K562 (cell line): ENCODE measurements at regions not wholly inside any gene's neighbourhood (a gene's known extent, or its start where the extent isn't known, plus 50 kb on each side); places are given as distances from the start of the nearest gene placed in this dataset.
A peak's percentile ranks its signal among the peaks of the same experiment; 100 is the strongest.

ENCODE experiments used
- ARID1B ChIP-seq: fragments of 450-650 bp; IDR thresholded peaks from 2 replicates; pipeline ENCODE4 v1.6.1; 2016; ENCODE audit warnings: antibody characterized with exemption, mild to moderate bottlenecking, inconsistent platforms
- ATF1 ChIP-seq, 2 experiments: fragments of 450-650 bp in 1 of 2; IDR thresholded peaks; 2 replicates each; pipeline ENCODE4 v1.6.1; 2016; ENCODE audit warnings: missing compliant biosample characterization in 1 of 2, missing genetic modification characterization in 1 of 2
- CBX2 ChIP-seq: fragments of 200-600 bp; sonication (generic); IDR thresholded peaks from one replicate; pipeline ENCODE4 v1.6.1; 2012; ENCODE audit warnings: mild to moderate bottlenecking, low read length, inconsistent platforms; ENCODE audit not compliant: insufficient read depth, poor library complexity, severe bottlenecking
- CHAMP1 ChIP-seq: fragments of 450-650 bp; IDR thresholded peaks from 2 replicates; pipeline ENCODE4 v1.6.1; 2016; ENCODE audit warnings: mild to moderate bottlenecking
- ETV1 ChIP-seq: fragments of 450-650 bp; conservative IDR thresholded peaks from 2 replicates; pipeline ENCODE4 v1.6.1; 2016; ENCODE audit warnings: missing genetic modification characterization, control low read depth, low read depth, missing compliant biosample characterization
- HDAC8 ChIP-seq: fragments of 450-650 bp; IDR thresholded peaks from 2 replicates; pipeline ENCODE4 v1.6.1; 2016; ENCODE audit warnings: mild to moderate bottlenecking, missing genetic modification characterization, moderate library complexity, missing compliant biosample characterization
- MCM2 ChIP-seq: fragments of 450-650 bp; IDR thresholded peaks from 2 replicates; pipeline ENCODE4 v1.6.1; 2017; ENCODE audit warnings: low read depth, mild to moderate bottlenecking
- MITF ChIP-seq: IDR thresholded peaks from 2 replicates; pipeline ENCODE4 v1.6.1; 2014; ENCODE audit warnings: antibody characterized with exemption
- MTA3 ChIP-seq: fragments of 450-650 bp; formaldehyde crosslinking; IDR thresholded peaks from 2 replicates; pipeline ENCODE4 v1.6.1; 2017; ENCODE audit warnings: mild to moderate bottlenecking, borderline replicate concordance
- PHB2 ChIP-seq: fragments of 450-650 bp; IDR thresholded peaks from 2 replicates; pipeline ENCODE4 v1.6.1; 2017; ENCODE audit warnings: low read depth
- SIX5 ChIP-seq, 2 experiments: IDR thresholded peaks; 2 replicates each; pipeline ENCODE4 v1.6.1; 2011; ENCODE audit warnings: low read length in 2 of 2, borderline replicate concordance in 1 of 2, low read depth in 1 of 2, mild to moderate bottlenecking in 1 of 2, moderate library complexity in 1 of 2; ENCODE audit not compliant: insufficient read depth in 1 of 2
- SUPT5H ChIP-seq: fragments of 450-650 bp; IDR thresholded peaks from 2 replicates; pipeline ENCODE4 v1.6.1; 2016
- TAF9B ChIP-seq: fragments of 450-650 bp; IDR thresholded peaks from 2 replicates; pipeline ENCODE4 v1.6.1; 2018; ENCODE audit warnings: mild to moderate bottlenecking; ENCODE audit not compliant: partially characterized antibody
- ZC3H4 ChIP-seq: sonication (generic); formaldehyde crosslinking; IDR thresholded peaks from 2 replicates; pipeline ENCODE4 v1.9.0; 2021; ENCODE audit warnings: missing genetic modification reagents, borderline replicate concordance
- ZFP36 ChIP-seq: fragments of 150-350 bp; IDR thresholded peaks from 2 replicates; pipeline ENCODE4 v1.6.1; 2018; ENCODE audit warnings: low read length, low read depth; ENCODE audit not compliant: partially characterized antibody
- ZNF146 ChIP-seq: IDR thresholded peaks from one replicate; pipeline ENCODE4 v1.6.1; 2018; ENCODE audit warnings: missing compliant biosample characterization; ENCODE audit not compliant: unreplicated experiment
- ZNF311 ChIP-seq: fragments of 250-450 bp; sonication (Bioruptor Pico); IDR thresholded peaks from 2 replicates; pipeline ENCODE4 v1.4.0; 2020; ENCODE audit warnings: mild to moderate bottlenecking, moderate library complexity
- ZNF41 ChIP-seq: fragments of 250-450 bp; sonication (Bioruptor Pico); conservative IDR thresholded peaks from 2 replicates; pipeline ENCODE4 v1.4.0; 2020; ENCODE audit warnings: mild to moderate bottlenecking
- ZNF444 ChIP-seq: fragments of 250-450 bp; sonication (Bioruptor Pico); IDR thresholded peaks from 2 replicates; pipeline ENCODE4 v1.4.0; 2020; ENCODE audit warnings: mild to moderate bottlenecking, moderate library complexity
- ZNF76 ChIP-seq: fragments of 250-450 bp; sonication (Bioruptor Pico); IDR thresholded peaks from 2 replicates; pipeline ENCODE4 v1.4.0; 2020; ENCODE audit warnings: mild to moderate bottlenecking, moderate library complexity, borderline replicate concordance
- ZNF766 ChIP-seq: fragments of 200-800 bp; sonication (Bioruptor generic); conservative IDR thresholded peaks from 2 replicates; pipeline ENCODE4 v1.6.1; 2016; ENCODE audit warnings: missing genetic modification characterization, missing compliant biosample characterization
- TF ChIP-seq, protein P1 (sequence below): sonication (generic); formaldehyde crosslinking; IDR thresholded peaks from 2 replicates; pipeline ENCODE4 v1.8.0; 2022; ENCODE audit warnings: mild to moderate bottlenecking, missing genetic modification reagents

GRCh38 chr7:66493235-66494205, 135.2 kb upstream of the KCTD7 start (continued):
- TF ChIP-seq ATF1 (CRISPR knock-in tag; IDR thresholded peaks at IDR 0.05) (peak; percentile 97), ATF1 (tag; IDR thresholded peaks at IDR 0.05) (peak; percentile 100), ARID1B (peak; percentile 33; the same call in 1 of the 2 replicates), ZC3H4 (CRISPR knock-in tag) (peak; percentile 89; the same call in 1 of the 2 replicates), HDAC8 (tag) (no peak), MCM2 (no peak), ZNF146 (CRISPR knock-in tag) (peak; percentile 15), TAF9B (peak; percentile 88), ZNF766 (CRISPR knock-in tag) (peak; percentile 71; the same call in 1 of the 2 replicates), ZNF76 (CRISPR knock-in tag) (no peak), MITF (0 out of 2 replicates have a peak, but pooled peaks have one; percentile 49), ZFP36 (peak; percentile 18), MTA3 (peak; percentile 99), ETV1 (tag) (peak; percentile 85), CBX2 (no peak), PHB2 (no peak), ZNF41 (CRISPR knock-in tag) (no peak), SIX5 (IDR thresholded peaks at IDR 0.05; ENCODE audit: borderline replicate concordance in 1 of 2, insufficient read depth in 1 of 2, low read depth in 1 of 2, low read length in 2 of 2) (no peak), ZNF444 (CRISPR knock-in tag) (no peak), ZNF311 (no peak), SUPT5H (peak; percentile 99), CHAMP1 (no peak)
- TF ChIP-seq, protein P1, sequence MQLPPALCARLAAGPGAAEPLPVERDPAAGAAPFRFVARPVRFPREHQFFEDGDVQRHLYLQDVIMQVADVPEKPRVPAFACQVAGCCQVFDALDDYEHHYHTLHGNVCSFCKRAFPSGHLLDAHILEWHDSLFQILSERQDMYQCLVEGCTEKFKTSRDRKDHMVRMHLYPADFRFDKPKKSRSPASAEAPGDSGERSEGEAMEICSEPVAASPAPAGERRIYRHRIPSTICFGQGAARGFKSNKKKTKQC (CRISPR knock-in tag) = peak; percentile 86
